GM19239 (cell line): ENCODE measurements at regions not wholly inside any gene's neighbourhood (a gene's known extent, or its start where the extent isn't known, plus 50 kb on each side); places are given as distances from the start of the nearest gene placed in this dataset.

Experiments
- DNase-seq: peaks from one replicate; pipeline ENCODE4 v3.0.0; 2011; ENCODE audit warnings: low spot score; ENCODE audit not compliant: insufficient read length
- FAIRE-seq: peaks from 2 replicates; lab custom pipeline; 2011; peaks lifted over from hg19 to GRCh38; lab: Jason Lieb, UNC

DNA sequence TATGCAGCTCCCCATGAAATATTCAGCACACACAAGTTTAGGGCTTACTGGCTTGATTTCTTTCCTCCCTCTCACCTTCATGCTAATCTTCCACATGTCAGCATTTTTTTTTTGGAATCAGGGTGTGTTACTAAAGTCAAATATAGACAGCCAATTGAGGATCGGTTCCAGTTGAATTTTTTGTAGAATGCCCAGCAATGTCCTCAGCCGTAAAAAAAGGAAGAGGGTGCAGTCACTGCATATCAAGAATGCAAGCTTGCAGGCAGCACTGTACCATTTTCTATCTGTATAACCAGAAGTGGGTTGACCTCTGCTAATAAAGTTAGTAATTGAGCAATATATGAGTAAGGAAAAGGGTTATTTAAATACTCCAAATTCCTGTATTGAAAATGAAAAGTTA, 51.4 kb upstream of the CHMP2B start:
- FAIRE-seq (no peak), DNase-seq (no peak)

GRCh38 chr3:87173776-87174175, 53.3 kb upstream of the CHMP2B start:
- no peak for DNase-seq
- FAIRE-seq, result no peak

DNA sequence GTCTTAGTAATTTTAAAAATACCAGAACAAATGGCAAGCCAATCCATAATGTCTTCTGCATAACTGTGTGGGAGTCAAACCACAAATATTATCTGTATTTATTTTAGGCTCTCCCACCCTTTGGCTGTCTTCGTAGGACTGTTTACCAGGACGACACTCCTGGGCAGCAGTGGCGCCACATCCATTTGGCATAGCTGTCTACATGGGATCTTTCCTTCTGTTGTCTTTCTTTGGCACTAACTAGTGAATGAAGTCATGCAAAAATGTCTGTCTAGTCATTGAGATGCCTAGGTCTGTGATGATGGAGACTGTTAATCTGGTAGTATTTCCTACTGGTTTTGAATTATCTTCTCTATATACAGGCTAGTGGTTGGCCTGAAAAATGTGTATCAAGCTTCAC, 54.0 kb upstream of the CHMP2B start:
- FAIRE-seq (no peak), DNase-seq (no peak)

DNA sequence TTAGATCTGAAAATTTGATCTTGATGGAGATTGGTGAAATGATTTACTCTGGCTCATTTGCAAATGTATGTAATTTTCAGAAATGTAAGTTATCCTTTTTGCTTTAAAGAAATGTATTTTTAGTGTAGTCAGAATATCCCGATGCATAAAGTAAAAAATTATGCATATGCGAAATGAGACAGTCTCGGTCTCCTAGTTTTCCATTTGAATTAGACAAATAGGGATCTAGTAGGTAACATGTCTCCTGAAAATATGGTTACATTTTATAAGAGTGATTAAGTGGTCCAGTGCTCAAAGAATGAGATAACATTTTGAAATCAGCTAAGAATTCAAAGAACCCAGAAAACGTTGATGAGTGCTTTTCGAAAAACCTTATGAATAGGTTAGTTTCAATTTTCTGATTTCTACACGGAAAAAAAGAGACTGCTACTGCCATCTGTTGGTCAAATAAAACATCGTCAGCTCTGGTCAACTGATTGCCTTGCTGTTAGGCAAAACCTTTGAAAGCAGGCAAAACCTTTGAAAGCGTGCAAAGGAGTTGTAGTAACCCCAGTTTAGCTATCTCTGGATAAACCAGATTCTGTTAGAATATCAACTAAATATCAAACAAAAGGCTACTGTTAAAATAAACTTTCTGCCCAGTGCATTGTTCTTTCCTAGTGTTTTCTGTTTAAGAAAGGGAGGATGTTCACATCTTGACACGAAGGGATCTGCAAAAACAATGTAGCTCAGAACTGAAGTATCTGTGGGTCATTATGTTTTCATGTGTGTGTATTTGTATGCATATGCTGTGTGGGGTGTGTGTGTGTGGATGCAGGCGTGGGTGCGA, 59.3 kb upstream of the CHMP2B start:
- FAIRE-seq, result peak; percentile 93
- peak; percentile 1 for DNase-seq

DNA sequence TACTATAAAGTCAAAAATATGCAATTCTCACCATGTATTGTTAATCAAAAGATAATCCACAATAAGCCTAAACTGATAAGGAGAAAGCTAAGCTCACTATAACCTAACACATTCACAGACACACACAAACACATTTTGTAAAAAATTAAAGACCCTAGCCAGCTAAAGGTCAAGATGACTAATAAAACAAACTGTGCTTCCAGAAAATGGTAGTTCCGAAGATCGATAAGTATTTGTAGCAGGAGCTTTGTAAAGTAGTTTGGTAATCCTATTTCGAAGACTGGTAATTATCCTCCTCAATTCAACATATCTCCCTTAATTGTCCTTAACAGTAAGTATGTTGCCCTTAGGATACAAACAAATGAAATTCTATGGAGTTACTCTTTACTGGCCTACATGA, 62.9 kb upstream of the CHMP2B start:
- no peak for FAIRE-seq

GRCh38 chr3:87161851-87162250, 65.3 kb upstream of the CHMP2B start:
- FAIRE-seq (no peak), DNase-seq (no peak)

More for the DNA sequence above, 62.9 kb upstream of the CHMP2B start:
- no peak for DNase-seq

- no peak for FAIRE-seq
- no peak for DNase-seq
Observed at GRCh38 chr3:87161417-87161816, 65.7 kb upstream of the CHMP2B start.

DNA sequence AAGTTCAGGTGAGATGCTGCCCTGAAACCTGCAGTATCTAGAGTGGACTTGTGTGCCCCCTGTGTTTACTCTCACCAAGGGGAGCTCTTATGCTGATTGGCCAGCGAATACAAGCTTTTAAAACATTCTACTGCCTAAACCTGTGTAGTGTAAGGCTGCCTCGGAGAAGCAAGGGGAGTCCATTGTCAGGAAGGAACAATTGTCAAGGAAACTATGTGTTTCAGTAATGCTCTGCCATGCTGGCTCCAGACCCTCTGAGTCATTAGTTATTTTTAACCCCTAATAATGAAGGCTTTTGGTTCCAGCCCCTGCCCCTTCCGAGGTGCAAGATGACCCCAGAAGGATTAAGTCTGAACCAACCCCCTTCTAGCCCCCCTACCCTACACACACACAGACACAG, 66.1 kb upstream of the CHMP2B start:
- no peak for DNase-seq
- FAIRE-seq, result no peak

DNA sequence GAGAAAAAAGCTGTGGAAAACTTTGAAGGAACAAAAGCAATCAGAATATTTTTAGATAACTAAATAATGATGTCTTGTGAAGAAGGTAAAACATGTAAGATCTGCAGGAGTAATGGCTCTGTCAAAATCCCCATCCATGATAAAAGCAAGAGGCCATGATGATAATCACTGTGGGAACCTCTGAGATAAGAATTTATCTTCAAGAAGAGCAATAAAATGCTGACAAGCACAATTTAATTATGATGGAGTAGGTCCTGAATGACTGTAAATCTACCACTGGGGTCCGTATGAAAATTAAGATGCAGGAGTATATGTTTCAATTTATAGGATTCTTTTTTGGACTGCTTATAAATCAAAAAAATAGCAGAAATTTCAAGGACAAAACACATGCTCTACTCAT, 68.3 kb upstream of the CHMP2B start:
- FAIRE-seq, result no peak

DNA sequence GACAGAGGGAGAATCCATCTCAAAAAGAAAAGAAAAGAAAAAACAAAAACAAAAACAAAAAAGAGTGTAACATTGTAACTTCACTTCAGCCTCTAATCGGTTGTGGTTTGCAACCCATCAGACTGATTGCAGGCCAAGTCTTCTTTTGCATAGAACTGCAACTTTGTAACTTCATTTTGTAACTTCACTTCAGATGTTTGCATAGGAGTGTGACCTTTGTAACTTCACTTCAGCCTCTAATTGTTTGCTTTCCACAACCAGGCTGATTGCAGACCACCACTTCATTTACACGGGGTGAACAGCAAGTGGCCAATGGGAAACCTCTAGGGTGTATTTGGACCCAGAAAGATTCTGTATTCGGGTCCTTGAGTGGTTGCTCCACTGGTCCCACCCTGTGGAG, 79.1 kb upstream of the CHMP2B start:
- DNase-seq (no peak), FAIRE-seq (no peak)

More for the DNA sequence above, 68.3 kb upstream of the CHMP2B start:
- no peak for DNase-seq

- no peak for FAIRE-seq
Observed at GRCh38 chr3:87147562-87147961, 79.5 kb upstream of the CHMP2B start.

GRCh38 chr3:87145553-87145952, 81.6 kb upstream of the CHMP2B start:
- no peak for FAIRE-seq
- DNase-seq, result no peak

More at GRCh38 chr3:87147562-87147961, 79.5 kb upstream of the CHMP2B start:
- DNase-seq, result no peak

DNA sequence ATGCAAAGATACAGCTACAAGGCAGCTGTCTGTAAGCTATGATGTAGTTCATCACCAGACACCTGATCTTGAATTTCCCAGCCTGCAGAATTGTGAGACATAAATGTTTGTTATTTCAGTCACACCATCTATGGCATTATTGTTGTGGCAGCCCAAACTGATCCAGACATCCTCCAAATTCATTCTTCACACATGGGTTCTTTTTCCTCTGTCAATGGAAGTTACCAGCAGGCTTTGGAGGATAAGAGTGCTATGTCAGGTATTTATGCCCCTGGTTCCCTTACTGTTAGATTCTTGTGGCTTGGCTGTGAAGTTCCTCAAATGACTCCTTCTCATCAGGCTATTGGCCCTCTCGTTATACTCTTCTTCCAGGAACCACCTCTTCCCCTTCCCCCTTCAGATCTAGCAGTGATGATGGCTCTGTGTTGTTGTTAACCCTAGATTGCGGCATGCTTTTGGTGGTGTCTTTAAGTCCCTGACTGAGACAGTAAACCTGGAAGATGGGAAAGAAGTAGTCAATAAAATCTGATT, 91.0 kb upstream of the CHMP2B start:
- DNase-seq (no peak), FAIRE-seq (no peak)

- DNase-seq (no peak), FAIRE-seq (no peak)
Observed at GRCh38 chr3:87135412-87135811, 91.7 kb upstream of the CHMP2B start.

DNA sequence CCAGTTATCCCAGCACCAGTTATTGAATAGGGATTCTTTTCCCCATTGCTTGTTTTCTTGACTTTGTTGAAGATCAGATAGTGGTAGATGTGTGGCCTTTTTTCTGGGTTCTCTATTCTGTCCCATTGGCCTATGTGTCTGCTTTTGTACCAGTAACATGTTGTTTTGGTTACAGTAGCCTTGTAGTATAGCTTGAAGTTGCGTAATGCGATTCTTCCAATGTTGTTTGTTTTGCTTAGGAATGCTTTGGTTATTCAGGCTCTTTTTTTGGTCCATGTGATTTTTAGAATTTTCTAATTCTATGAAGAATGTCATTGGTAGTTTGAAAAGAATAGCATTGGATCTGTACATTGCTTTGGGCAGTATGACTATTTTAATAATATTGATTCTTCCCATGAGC, 94.3 kb upstream of the CHMP2B start:
- FAIRE-seq (no peak), DNase-seq (no peak)

DNA sequence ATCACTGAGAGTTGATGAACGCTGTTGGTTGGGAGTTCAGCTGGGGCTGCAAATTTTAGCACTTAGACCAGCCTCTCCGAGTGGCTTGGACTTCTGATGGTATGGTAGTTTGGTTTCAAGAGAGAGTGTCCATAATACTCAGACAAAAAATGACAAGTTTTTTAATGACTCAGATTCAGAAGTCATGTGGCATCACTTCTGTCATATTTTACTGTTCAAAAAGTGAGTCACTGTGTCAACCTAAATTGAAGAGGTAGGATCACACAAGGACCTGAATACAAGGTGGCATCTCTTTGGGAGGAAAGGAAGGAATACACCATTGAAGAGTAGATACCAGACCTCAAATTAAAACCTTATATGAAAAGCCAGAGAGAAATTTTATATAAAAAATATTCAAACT, 99.1 kb upstream of the CHMP2B start:
- no peak for FAIRE-seq
- DNase-seq, result no peak

DNA sequence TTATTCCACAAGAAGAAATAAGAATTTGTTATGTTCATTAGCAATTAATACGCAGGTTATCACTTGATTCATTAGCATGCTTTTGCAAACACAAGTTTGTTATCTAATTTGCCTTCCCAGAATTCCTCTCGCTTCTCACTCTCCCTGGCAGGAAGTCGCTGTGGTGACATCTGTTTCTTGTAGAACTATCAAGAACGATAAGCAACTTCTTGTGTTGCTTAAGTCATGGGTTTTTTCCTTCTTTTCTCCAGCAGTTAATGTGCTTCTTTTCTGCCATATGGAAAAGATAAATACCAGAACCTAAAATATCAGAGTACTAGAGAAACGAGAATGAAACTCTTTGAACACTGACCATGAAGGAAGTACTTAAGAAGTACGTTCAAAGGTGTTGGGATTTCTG, 99.8 kb upstream of the CHMP2B start:
- FAIRE-seq (no peak), DNase-seq (no peak)

DNA sequence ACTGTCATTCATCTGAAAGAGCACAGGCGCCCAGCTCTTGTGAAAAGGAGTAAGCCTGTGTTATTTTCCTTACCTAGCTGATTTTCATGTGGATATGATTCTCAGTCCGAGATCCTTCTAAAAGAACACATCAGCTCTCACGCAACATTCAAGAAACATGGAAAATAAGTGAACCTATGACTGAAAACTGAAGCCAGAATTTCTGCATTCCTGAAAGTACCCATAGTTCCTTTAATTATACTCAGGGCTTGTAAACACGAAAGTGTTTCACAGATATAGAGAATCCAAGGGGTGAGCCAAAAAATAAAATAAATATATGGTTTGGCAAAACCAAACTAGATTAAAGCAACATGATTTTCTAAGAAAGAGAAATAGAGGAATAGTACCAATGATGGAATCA, 100.8 kb upstream of the CHMP2B start:
- DNase-seq, result no peak

DNA sequence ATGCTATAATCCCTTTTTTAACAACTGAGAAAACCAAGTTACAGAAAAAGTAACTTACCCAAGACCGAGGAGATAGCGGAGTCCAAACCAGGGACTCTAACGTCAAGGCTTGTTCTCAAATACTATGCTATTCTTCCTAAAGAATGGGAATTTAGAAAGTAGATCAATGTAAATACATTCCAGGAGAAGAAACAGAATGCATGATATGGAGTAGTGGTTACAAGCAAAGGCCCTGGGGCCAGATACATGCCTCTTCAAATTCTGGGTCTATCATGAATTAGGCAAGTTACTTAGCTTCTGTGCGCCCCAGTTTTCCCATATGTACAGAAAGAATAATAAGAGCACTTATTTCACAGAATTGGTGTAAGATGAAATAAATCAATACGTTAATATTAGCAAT, 102.0 kb upstream of the CHMP2B start:
- DNase-seq, result no peak
- FAIRE-seq, result no peak

More for the DNA sequence above, 100.8 kb upstream of the CHMP2B start:
- FAIRE-seq, result no peak

GRCh38 chr3:87122766-87123165, 104.3 kb upstream of the CHMP2B start:
- DNase-seq, result no peak
- FAIRE-seq, result no peak

DNA sequence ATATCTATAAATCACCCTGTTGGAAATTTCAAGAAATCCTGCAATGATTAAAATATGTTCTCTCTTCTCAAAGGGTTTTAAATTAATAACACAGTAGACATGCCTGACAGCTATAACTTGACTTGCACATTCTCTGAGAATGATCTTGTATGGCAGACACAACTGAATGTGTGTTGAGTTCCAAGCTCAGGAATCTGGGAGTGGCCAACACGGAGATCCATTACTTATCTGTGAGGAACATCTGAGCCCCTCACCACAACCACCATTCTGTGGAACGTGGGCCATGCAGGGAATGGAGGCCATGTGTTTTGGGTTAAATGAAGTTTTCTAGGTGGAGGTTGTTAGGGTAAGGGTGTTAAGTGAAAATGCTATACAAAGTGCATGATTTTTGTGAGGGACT, 105.3 kb upstream of the CHMP2B start:
- FAIRE-seq (no peak), DNase-seq (no peak)

DNA sequence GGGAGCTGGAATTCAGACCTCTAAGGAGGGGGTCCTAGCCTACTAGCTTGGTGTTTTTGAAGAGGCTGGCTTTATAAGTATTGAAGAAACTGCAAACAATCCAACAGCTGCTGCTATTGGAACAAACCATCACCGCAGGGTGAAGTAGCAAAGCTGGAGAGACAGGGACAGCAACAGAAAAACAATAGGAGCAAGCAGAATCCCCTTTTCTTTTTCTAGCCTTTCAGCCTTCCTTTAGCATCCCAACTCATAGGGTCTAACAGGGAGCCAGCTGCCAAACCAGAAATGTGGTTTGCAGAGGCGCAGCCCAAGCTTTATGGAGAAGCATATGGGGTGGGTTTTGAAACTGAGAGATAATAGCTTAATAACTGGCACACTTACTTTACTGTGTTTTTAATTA, 106.2 kb upstream of the CHMP2B start:
- FAIRE-seq (no peak), DNase-seq (no peak)
